DMS53 treated with DMSO at 0.1 percent for 48 hours (cell line): ENCODE measurements at regions not wholly inside any gene's neighbourhood (a gene's known extent, or its start where the extent isn't known, plus 50 kb on each side); places are given as distances from the start of the nearest gene placed in this dataset.
"Not testable (repeated sequence)": the region's sequence is repeated elsewhere in the genome, so short reads cannot be mapped to it uniquely, and the experiment has no call there.

Source experiments
- DNase-seq: peaks from one replicate; lab custom pipeline; 2025; ENCODE audit not compliant: unreplicated experiment; lab: John Stamatoyannopoulos, UW

- DNase-seq = no peak
These were observed 165.6 kb upstream of the HCCS start for GRCh38 chrX:10945498-10945897.

GRCh38 chrX:10949541-10949940, 161.6 kb upstream of the HCCS start:
- no peak for DNase-seq

GRCh38 chrX:10952619-10953018, 158.5 kb upstream of the HCCS start:
- DNase-seq = no peak

- no peak for DNase-seq
These were observed 145.8 kb upstream of the HCCS start for GRCh38 chrX:10965174-10965798.

GRCh38 chrX:10966057-10966456, 145.1 kb upstream of the HCCS start:
- no peak for DNase-seq

GRCh38 chrX:10971176-10971575, 140.0 kb upstream of the HCCS start:
- DNase-seq = no peak

- no peak for DNase-seq
These were observed 139.4 kb upstream of the HCCS start for GRCh38 chrX:10971759-10972158.

- no peak for DNase-seq
These were observed 138.4 kb upstream of the HCCS start for GRCh38 chrX:10972706-10973105.

GRCh38 chrX:10974920-10975319, 136.2 kb upstream of the HCCS start:
- no peak for DNase-seq

- no peak for DNase-seq
These were observed 131.2 kb upstream of the HCCS start for GRCh38 chrX:10979956-10980355.

GRCh38 chrX:10981506-10981905, 129.6 kb upstream of the HCCS start:
- no peak for DNase-seq

GRCh38 chrX:10983526-10983925, 127.6 kb upstream of the HCCS start:
- no peak for DNase-seq

- no peak for DNase-seq
These were observed 126.9 kb upstream of the HCCS start for GRCh38 chrX:10984213-10984612.

- no peak for DNase-seq
These were observed 124.5 kb upstream of the HCCS start for GRCh38 chrX:10986616-10987015.

- DNase-seq = no peak
These were observed 122.5 kb upstream of the HCCS start for GRCh38 chrX:10988653-10989052.

GRCh38 chrX:10989386-10989785, 121.7 kb upstream of the HCCS start:
- DNase-seq = no peak

GRCh38 chrX:10990418-10990817, 120.7 kb upstream of the HCCS start:
- no peak for DNase-seq

- no peak for DNase-seq
These were observed 120.2 kb upstream of the HCCS start for GRCh38 chrX:10990976-10991375.

- no peak for DNase-seq
These were observed 119.0 kb upstream of the HCCS start for GRCh38 chrX:10992110-10992509.

GRCh38 chrX:11007076-11007475, 104.1 kb upstream of the HCCS start:
- not testable (repeated sequence) for DNase-seq

GRCh38 chrX:11010476-11010875, 100.7 kb upstream of the HCCS start:
- no peak for DNase-seq

GRCh38 chrX:11016728-11017127, 94.4 kb upstream of the HCCS start:
- DNase-seq = no peak

- DNase-seq = not testable (repeated sequence)
These were observed 88.5 kb upstream of the HCCS start for GRCh38 chrX:11022588-11022987.

GRCh38 chrX:11039926-11040325, 71.2 kb upstream of the HCCS start:
- no peak for DNase-seq
